ENCODE measurements at regions not wholly inside any gene's neighbourhood (a gene's known extent, or its start where the extent isn't known, plus 50 kb on each side); places are given as distances from the start of the nearest gene placed in this dataset.
A peak's percentile ranks its signal among the peaks of the same experiment; 100 is the strongest.

DNA sequence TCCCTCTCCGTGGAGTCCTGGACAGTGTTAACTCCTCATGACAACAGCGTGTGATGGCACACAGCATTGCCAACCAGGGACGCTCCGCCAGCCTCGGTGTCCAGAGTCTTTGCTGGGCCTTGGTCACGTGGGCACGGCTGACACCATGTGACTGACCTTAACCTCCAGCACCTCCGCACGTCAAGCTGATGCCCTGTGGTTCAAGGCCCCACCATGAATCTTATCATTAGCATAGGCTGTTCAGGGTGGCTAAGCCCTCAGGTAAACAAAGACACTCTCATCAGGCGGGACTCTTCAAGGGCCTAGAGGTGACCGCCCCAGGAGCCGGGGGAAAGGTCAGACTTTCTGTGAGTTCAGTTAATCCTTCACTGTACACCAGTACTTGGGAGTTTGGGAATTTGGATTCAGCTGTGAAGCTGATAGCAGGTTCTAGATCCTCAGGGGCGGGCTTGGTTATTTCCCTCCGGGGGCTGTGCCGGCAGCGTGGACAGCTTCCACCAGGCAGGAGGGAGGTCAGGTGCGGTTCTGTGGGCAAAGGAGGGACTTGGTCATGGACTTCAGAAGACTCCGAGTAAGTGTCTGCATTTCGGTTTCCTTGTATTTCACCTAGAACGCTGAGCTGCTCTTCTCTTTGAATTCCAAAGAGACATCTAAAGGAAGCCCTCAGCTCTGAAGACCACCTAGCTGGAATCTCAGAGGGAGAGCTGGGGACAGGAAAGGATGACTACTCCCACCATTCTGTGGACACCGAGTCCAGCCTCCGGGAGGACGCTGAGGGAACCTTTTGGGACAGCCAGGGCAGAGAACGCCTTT is 195.5 kb upstream of the CIBAR2 start (continued):
- TF ChIP-seq, protein P1, sequence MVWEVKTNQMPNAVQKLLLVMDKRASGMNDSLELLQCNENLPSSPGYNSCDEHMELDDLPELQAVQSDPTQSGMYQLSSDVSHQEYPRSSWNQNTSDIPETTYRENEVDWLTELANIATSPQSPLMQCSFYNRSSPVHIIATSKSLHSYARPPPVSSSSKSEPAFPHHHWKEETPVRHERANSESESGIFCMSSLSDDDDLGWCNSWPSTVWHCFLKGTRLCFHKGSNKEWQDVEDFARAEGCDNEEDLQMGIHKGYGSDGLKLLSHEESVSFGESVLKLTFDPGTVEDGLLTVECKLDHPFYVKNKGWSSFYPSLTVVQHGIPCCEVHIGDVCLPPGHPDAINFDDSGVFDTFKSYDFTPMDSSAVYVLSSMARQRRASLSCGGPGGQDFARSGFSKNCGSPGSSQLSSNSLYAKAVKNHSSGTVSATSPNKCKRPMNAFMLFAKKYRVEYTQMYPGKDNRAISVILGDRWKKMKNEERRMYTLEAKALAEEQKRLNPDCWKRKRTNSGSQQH (CRISPR knock-in tag; IDR thresholded peaks at IDR 0.05; ENCODE audit: low read depth), result peak; percentile 75; the same call in 1 of the 2 replicates
- TF ChIP-seq, protein P2, sequence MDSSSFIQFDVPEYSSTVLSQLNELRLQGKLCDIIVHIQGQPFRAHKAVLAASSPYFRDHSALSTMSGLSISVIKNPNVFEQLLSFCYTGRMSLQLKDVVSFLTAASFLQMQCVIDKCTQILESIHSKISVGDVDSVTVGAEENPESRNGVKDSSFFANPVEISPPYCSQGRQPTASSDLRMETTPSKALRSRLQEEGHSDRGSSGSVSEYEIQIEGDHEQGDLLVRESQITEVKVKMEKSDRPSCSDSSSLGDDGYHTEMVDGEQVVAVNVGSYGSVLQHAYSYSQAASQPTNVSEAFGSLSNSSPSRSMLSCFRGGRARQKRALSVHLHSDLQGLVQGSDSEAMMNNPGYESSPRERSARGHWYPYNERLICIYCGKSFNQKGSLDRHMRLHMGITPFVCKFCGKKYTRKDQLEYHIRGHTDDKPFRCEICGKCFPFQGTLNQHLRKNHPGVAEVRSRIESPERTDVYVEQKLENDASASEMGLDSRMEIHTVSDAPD (CRISPR knock-in tag; IDR thresholded peaks at IDR 0.05), result peak; percentile 98
- TF ChIP-seq NBN (conservative IDR thresholded peaks at IDR 0.05), result no peak
- TF ChIP-seq, protein P3, sequence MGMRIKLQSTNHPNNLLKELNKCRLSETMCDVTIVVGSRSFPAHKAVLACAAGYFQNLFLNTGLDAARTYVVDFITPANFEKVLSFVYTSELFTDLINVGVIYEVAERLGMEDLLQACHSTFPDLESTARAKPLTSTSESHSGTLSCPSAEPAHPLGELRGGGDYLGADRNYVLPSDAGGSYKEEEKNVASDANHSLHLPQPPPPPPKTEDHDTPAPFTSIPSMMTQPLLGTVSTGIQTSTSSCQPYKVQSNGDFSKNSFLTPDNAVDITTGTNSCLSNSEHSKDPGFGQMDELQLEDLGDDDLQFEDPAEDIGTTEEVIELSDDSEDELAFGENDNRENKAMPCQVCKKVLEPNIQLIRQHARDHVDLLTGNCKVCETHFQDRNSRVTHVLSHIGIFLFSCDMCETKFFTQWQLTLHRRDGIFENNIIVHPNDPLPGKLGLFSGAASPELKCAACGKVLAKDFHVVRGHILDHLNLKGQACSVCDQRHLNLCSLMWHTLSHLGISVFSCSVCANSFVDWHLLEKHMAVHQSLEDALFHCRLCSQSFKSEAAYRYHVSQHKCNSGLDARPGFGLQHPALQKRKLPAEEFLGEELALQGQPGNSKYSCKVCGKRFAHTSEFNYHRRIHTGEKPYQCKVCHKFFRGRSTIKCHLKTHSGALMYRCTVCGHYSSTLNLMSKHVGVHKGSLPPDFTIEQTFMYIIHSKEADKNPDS (CRISPR knock-in tag; IDR thresholded peaks at IDR 0.05), result no peak
- peak; percentile 78 for TF ChIP-seq GABPB1 (CRISPR knock-in tag; IDR thresholded peaks at IDR 0.05)
- TF ChIP-seq TBX2 (CRISPR knock-in tag; IDR thresholded peaks at IDR 0.05; ENCODE audit: borderline replicate concordance), result peak; percentile 100
- no peak for TF ChIP-seq ZNF496 (CRISPR knock-in tag; IDR thresholded peaks at IDR 0.05; ENCODE audit: insufficient replicate concordance)
- TF ChIP-seq ATF7 (IDR thresholded peaks at IDR 0.05), result no peak
- peak; percentile 95 for TF ChIP-seq ATF7 (CRISPR knock-in tag; IDR thresholded peaks at IDR 0.05)
- peak; percentile 96 for TF ChIP-seq ZSCAN21 (CRISPR knock-in tag; IDR thresholded peaks at IDR 0.05; ENCODE audit: borderline replicate concordance)
- peak; percentile 89 for TF ChIP-seq ZNF263 (CRISPR knock-in tag; IDR thresholded peaks at IDR 0.05)
- TF ChIP-seq ZNF773 (CRISPR knock-in tag; IDR thresholded peaks at IDR 0.05; ENCODE audit: borderline replicate concordance), result 0 out of 2 replicates have a peak, but pooled peaks have one; percentile 83
- no peak for TF ChIP-seq PCBP1 (IDR thresholded peaks at IDR 0.05; ENCODE audit: borderline replicate concordance, low read depth, low read length)
- TF ChIP-seq, protein P4, sequence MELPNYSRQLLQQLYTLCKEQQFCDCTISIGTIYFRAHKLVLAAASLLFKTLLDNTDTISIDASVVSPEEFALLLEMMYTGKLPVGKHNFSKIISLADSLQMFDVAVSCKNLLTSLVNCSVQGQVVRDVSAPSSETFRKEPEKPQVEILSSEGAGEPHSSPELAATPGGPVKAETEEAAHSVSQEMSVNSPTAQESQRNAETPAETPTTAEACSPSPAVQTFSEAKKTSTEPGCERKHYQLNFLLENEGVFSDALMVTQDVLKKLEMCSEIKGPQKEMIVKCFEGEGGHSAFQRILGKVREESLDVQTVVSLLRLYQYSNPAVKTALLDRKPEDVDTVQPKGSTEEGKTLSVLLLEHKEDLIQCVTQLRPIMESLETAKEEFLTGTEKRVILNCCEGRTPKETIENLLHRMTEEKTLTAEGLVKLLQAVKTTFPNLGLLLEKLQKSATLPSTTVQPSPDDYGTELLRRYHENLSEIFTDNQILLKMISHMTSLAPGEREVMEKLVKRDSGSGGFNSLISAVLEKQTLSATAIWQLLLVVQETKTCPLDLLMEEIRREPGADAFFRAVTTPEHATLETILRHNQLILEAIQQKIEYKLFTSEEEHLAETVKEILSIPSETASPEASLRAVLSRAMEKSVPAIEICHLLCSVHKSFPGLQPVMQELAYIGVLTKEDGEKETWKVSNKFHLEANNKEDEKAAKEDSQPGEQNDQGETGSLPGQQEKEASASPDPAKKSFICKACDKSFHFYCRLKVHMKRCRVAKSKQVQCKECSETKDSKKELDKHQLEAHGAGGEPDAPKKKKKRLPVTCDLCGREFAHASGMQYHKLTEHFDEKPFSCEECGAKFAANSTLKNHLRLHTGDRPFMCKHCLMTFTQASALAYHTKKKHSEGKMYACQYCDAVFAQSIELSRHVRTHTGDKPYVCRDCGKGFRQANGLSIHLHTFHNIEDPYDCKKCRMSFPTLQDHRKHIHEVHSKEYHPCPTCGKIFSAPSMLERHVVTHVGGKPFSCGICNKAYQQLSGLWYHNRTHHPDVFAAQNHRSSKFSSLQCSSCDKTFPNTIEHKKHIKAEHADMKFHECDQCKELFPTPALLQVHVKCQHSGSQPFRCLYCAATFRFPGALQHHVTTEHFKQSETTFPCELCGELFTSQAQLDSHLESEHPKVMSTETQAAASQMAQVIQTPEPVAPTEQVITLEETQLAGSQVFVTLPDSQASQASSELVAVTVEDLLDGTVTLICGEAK (IDR thresholded peaks at IDR 0.05), result no peak
- TF ChIP-seq, protein P4 (CRISPR knock-in tag; IDR thresholded peaks at IDR 0.05), result peak; percentile 91
